SK-N-SH treated with all-trans-retinoic acid at 6 μM for 48 hours (cell line): ENCODE measurements at regions not wholly inside any gene's neighbourhood (a gene's known extent, or its start where the extent isn't known, plus 50 kb on each side); places are given as distances from the start of the nearest gene placed in this dataset.

Experiments used
- ATAC-seq: fragments of 200-7000 bp; cut with Tn5 transposase; 3 replicates; pipeline ENCODE4 v1.9.1; 2020; ENCODE audit warnings: mild to moderate bottlenecking, moderate library complexity
- ARNTL ChIP-seq: fragments of 450-650 bp; formaldehyde crosslinking; IDR thresholded peaks from 2 replicates; pipeline ENCODE4 v1.5.0; 2020; ENCODE audit warnings: low read depth, mild to moderate bottlenecking, moderate library complexity, borderline replicate concordance
- BACH2 ChIP-seq: fragments of 250-450 bp; sonication (Bioruptor Pico); IDR thresholded peaks from 2 replicates; pipeline ENCODE4 v1.9.0; 2021; ENCODE audit warnings: mild to moderate bottlenecking, borderline replicate concordance
- CSDC2 ChIP-seq: fragments of 250-450 bp; sonication (Bioruptor Pico); IDR thresholded peaks from 2 replicates; pipeline ENCODE4 v1.5.0; 2020; ENCODE audit warnings: mild to moderate bottlenecking, moderate library complexity
- ESRRG ChIP-seq: fragments of 250-450 bp; sonication (Bioruptor Pico); IDR thresholded peaks from 2 replicates; pipeline ENCODE4 v1.6.1; 2021; ENCODE audit warnings: mild to moderate bottlenecking
- GLIS3 ChIP-seq: fragments of 250-450 bp; sonication (Bioruptor Pico); IDR thresholded peaks from 2 replicates; pipeline ENCODE4 v1.5.0; 2020; ENCODE audit warnings: mild to moderate bottlenecking, moderate library complexity
- ISL1 ChIP-seq: fragments of 250-450 bp; sonication (Bioruptor Pico); IDR thresholded peaks from 2 replicates; pipeline ENCODE4 v2.1.2; 2022; ENCODE audit warnings: mild to moderate bottlenecking, moderate library complexity
- OSR1 ChIP-seq: fragments of 250-450 bp; sonication (Bioruptor Pico); IDR thresholded peaks from 2 replicates; pipeline ENCODE4 v1.8.0; 2022; ENCODE audit warnings: moderate library complexity, mild to moderate bottlenecking, inconsistent platforms
- PPARA ChIP-seq: fragments of 250-450 bp; sonication (Bioruptor Pico); IDR thresholded peaks from 2 replicates; pipeline ENCODE4 v1.5.0; 2020; ENCODE audit warnings: mild to moderate bottlenecking, borderline replicate concordance
- RARB ChIP-seq: fragments of 250-450 bp; sonication (Bioruptor Pico); IDR thresholded peaks from 2 replicates; pipeline ENCODE4 v1.8.0; 2021; ENCODE audit warnings: mild to moderate bottlenecking, moderate library complexity
- SNAI2 ChIP-seq: fragments of 250-450 bp; sonication (Bioruptor Pico); IDR thresholded peaks from 2 replicates; pipeline ENCODE4 v1.5.0; 2020; ENCODE audit warnings: mild to moderate bottlenecking, moderate library complexity
- TCF4 ChIP-seq: fragments of 250-450 bp; sonication (Bioruptor Pico); IDR thresholded peaks from 2 replicates; pipeline ENCODE4 v1.8.0; 2021; ENCODE audit warnings: mild to moderate bottlenecking, moderate library complexity, borderline replicate concordance
- TOX ChIP-seq: fragments of 250-450 bp; sonication (Bioruptor Pico); IDR thresholded peaks from 2 replicates; pipeline ENCODE4 v1.8.0; 2021; ENCODE audit warnings: mild to moderate bottlenecking, moderate library complexity, borderline replicate concordance
- ZC3H10 ChIP-seq: fragments of 250-450 bp; sonication (Bioruptor Pico); IDR thresholded peaks from 2 replicates; pipeline ENCODE4 v1.5.1; 2021; ENCODE audit warnings: mild to moderate bottlenecking, moderate library complexity
- ZFP3 ChIP-seq: fragments of 250-450 bp; sonication (Bioruptor Pico); IDR thresholded peaks from 2 replicates; pipeline ENCODE4 v1.5.0; 2020; ENCODE audit warnings: mild to moderate bottlenecking, moderate library complexity
- ZFP30 ChIP-seq: fragments of 450-650 bp; formaldehyde crosslinking; IDR thresholded peaks from 2 replicates; pipeline ENCODE4 v1.5.0; 2022; ENCODE audit warnings: mild to moderate bottlenecking, moderate library complexity
- ZNF565 ChIP-seq: fragments of 450-650 bp; formaldehyde crosslinking; conservative IDR thresholded peaks from 2 replicates; pipeline ENCODE4 v1.5.0; 2020; ENCODE audit warnings: low read depth, mild to moderate bottlenecking, moderate library complexity
- ZNF70 ChIP-seq: fragments of 450-650 bp; formaldehyde crosslinking; IDR thresholded peaks from 2 replicates; pipeline ENCODE4 v1.5.0; 2020; ENCODE audit warnings: mild to moderate bottlenecking, moderate library complexity
- ZNF8 ChIP-seq: fragments of 450-650 bp; formaldehyde crosslinking; IDR thresholded peaks from 2 replicates; pipeline ENCODE4 v1.5.0; 2020; ENCODE audit warnings: mild to moderate bottlenecking, moderate library complexity
- TF ChIP-seq, protein P1 (sequence below): fragments of 250-450 bp; sonication (Bioruptor Pico); IDR thresholded peaks from 2 replicates; pipeline ENCODE4 v1.8.0; 2021; ENCODE audit warnings: low read depth, mild to moderate bottlenecking, moderate library complexity, borderline replicate concordance
- TF ChIP-seq, protein P2 (sequence below): fragments of 250-450 bp; sonication (Bioruptor Pico); IDR thresholded peaks from 2 replicates; pipeline ENCODE4 v1.5.1; 2021; ENCODE audit warnings: mild to moderate bottlenecking, moderate library complexity
- TF ChIP-seq, protein P3 (sequence below): fragments of 250-450 bp; sonication (Bioruptor Pico); IDR thresholded peaks from 2 replicates; pipeline ENCODE4 v1.5.0; 2020; ENCODE audit warnings: mild to moderate bottlenecking, moderate library complexity
- TF ChIP-seq, protein P4 (sequence below): fragments of 250-450 bp; sonication (Bioruptor Pico); IDR thresholded peaks from 2 replicates; pipeline ENCODE4 v1.5.1; 2020; ENCODE audit warnings: low read depth, mild to moderate bottlenecking, moderate library complexity
- TF ChIP-seq, protein P5 (sequence below): fragments of 250-450 bp; sonication (Bioruptor Pico); IDR thresholded peaks from 2 replicates; pipeline ENCODE4 v1.8.0; 2020; ENCODE audit warnings: mild to moderate bottlenecking, moderate library complexity, borderline replicate concordance

DNA sequence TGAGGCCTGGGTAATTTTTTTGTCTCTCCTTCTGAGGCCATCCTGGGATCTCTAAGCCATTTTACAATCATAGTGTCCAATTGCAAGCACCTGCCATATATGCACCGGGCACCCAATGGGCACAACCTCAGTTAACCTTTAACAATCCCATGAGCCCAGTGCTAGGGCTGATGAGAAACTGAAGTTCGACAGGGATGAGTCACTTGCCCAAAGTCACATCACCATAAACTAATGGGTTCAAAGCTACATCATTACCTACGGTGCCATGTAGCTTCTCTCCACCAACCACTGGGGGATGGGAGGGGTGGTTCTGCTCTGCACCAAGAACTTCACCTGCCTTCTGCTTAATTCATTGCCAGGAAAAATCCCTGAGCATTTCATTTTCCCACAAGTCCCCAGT, 95.8 kb upstream of the ZNF716 start:
- no peak for ATAC-seq
- no peak for TF ChIP-seq PPARA (CRISPR knock-in tag)
- no peak for TF ChIP-seq TOX
- no peak for TF ChIP-seq ESRRG (CRISPR knock-in tag)
- TF ChIP-seq OSR1 = no peak
- TF ChIP-seq ISL1 (CRISPR knock-in tag) = no peak
- TF ChIP-seq, all 23 proteins: peak for 0

DNA sequence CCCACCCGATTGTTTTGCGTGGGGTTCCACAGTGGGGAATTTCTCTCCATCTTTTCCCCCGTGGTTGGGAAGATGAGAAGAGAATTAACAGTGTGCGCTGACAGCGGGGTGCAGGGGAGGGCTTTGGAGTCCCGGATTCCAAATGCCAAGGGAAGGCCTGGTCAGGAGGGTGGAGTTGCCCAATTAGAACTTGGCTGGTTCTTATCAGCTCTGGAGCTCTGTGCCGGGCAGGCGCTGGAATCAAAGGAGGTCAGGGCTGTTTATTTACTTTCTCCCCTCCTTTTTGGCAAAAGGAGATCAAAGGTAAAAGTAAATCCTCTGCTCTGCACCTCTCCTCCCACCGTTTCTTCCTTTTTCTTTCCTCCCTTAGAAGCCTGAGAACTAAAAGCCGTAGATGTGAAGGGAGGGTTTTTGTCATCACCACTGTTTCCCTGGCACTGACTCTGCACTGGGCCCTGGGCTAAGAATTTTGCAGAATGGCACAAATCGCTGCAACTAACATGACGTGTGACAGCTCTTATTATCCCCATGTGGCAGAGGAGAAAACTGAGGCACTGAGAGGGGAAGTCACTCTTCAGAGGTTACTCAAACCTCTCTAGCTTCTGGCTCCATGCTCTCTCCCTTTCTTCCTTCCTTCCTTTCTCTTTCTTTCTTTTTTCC, 95.2 kb upstream of the ZNF716 start:
- no peak for TF ChIP-seq OSR1
- TF ChIP-seq PPARA (CRISPR knock-in tag) = no peak
- TF ChIP-seq ZFP30 (CRISPR knock-in tag) = no peak
- no peak for TF ChIP-seq TOX
- no peak for TF ChIP-seq ARNTL (CRISPR knock-in tag)
- TF ChIP-seq ESRRG (CRISPR knock-in tag) = no peak
- no peak for TF ChIP-seq SNAI2
- no peak for ATAC-seq

DNA sequence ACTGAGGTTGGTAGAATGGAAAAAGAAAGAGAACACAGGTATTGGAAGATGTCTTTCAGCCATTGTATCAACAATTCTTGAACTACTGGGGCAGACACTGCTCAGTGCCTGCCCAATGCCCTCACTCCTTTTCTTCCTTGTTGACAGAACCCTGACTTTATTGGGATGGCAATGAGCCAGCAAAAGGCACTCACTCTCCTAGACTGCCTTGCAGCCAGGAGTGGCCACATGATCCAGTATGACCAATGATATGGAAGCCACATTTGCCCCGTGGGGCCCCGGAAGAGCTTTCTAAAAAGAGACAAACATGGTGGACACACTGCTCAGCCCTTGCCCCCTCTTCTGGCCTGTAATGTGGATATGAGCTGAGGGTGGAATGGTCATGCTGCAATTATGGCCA, 88.6 kb upstream of the ZNF716 start:
- no peak for ATAC-seq
- TF ChIP-seq ZFP3 (CRISPR knock-in tag) = no peak

DNA sequence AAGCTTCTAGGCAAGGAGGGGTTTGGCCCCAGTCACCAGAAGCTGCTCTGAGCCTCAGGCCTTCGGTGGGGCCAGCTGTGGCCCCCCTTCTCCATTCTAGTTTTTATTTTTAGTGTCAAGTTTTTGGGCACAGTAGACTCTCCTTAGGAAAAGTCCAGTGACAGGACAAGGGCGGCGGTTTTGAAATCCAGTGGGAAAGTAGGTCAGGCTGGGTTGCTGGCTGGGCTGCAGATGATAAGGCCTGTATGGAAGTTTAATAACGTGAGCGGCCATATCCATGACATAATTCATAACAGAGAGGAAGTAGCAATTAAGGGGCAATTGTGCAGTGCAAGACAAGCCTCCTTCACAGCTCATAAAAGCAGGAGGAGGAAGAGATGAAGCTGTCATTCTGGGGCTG, 87.1 kb upstream of the ZNF716 start:
- ATAC-seq = no peak
- TF ChIP-seq ZFP30 (CRISPR knock-in tag) (no peak), ARNTL (CRISPR knock-in tag) (no peak), PPARA (CRISPR knock-in tag) (no peak), GLIS3 (CRISPR knock-in tag) (no peak), SNAI2 (no peak), TOX (no peak), ZNF70 (CRISPR knock-in tag) (no peak), ZC3H10 (CRISPR knock-in tag) (no peak), ESRRG (CRISPR knock-in tag) (no peak), CSDC2 (CRISPR knock-in tag) (no peak)
- TF ChIP-seq, protein P1, sequence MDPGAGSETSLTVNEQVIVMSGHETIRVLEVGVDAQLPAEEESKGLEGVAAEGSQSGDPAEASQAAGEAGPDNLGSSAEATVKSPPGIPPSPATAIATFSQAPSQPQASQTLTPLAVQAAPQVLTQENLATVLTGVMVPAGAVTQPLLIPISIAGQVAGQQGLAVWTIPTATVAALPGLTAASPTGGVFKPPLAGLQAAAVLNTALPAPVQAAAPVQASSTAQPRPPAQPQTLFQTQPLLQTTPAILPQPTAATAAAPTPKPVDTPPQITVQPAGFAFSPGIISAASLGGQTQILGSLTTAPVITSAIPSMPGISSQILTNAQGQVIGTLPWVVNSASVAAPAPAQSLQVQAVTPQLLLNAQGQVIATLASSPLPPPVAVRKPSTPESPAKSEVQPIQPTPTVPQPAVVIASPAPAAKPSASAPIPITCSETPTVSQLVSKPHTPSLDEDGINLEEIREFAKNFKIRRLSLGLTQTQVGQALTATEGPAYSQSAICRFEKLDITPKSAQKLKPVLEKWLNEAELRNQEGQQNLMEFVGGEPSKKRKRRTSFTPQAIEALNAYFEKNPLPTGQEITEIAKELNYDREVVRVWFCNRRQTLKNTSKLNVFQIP (CRISPR knock-in tag) = no peak

DNA sequence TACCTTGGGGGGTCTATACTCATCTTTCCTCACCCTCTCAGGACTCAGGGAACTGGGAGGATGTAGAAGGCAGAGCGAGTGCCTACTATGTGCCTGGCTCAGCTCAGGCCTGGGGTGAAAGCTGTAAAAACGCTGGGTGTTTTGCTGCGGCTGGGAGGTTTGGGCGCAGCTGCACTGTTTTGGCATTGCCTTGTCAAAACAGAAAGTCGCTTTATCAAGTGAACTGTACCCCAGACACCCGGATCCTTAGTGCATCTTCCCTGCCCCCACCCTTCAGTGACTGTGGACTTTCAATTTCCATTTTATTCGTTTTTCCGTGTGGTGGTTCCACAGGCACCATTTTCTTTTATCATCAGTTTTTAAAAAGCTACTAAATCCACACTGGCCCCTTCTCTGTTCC, 86.7 kb upstream of the ZNF716 start:
- TF ChIP-seq TOX (no peak), GLIS3 (CRISPR knock-in tag) (no peak), ISL1 (CRISPR knock-in tag) (no peak)
- no peak for ATAC-seq

DNA sequence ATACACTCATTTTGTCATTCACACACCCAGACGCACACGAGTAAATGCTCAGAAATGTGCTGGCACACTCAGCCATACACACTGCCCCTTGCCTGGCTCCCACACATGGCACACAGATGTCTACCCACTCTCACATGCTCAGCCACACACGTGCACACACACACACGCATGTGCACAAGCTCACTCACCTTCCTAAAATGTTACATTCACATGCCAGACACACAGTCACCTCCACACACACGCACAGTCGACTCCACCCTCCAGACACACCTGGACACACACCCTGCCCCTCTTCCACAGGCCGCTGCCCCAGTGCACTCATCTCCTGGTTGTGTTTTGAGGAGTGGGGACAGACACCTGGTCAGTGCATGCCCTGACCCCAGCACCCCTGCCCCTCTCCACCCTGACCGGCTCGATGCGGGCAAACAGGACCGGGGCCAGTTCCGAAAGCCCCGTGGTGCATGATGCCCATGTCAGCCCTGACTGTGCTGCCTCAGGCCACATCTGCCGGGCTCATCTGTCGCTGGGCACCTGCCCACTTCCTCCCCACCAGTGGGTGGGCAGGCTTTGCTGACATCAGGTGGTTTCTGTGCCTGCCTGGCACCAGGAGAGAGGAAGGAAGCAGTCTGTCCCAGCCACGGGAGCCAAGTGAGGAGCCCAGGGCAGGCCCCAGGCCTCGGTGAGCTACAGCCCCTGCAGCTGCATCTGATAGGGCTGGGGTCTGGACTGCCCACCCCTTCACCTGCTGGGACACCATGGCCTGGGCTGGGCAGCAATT, 84.9 kb upstream of the ZNF716 start:
- no peak for ATAC-seq
- TF ChIP-seq, protein P2, sequence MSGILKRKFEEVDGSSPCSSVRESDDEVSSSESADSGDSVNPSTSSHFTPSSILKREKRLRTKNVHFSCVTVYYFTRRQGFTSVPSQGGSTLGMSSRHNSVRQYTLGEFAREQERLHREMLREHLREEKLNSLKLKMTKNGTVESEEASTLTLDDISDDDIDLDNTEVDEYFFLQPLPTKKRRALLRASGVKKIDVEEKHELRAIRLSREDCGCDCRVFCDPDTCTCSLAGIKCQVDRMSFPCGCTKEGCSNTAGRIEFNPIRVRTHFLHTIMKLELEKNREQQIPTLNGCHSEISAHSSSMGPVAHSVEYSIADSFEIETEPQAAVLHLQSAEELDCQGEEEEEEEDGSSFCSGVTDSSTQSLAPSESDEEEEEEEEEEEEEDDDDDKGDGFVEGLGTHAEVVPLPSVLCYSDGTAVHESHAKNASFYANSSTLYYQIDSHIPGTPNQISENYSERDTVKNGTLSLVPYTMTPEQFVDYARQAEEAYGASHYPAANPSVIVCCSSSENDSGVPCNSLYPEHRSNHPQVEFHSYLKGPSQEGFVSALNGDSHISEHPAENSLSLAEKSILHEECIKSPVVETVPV (CRISPR knock-in tag) = no peak
- TF ChIP-seq TOX = no peak
- no peak for TF ChIP-seq ESRRG (CRISPR knock-in tag)
- TF ChIP-seq, protein P3, sequence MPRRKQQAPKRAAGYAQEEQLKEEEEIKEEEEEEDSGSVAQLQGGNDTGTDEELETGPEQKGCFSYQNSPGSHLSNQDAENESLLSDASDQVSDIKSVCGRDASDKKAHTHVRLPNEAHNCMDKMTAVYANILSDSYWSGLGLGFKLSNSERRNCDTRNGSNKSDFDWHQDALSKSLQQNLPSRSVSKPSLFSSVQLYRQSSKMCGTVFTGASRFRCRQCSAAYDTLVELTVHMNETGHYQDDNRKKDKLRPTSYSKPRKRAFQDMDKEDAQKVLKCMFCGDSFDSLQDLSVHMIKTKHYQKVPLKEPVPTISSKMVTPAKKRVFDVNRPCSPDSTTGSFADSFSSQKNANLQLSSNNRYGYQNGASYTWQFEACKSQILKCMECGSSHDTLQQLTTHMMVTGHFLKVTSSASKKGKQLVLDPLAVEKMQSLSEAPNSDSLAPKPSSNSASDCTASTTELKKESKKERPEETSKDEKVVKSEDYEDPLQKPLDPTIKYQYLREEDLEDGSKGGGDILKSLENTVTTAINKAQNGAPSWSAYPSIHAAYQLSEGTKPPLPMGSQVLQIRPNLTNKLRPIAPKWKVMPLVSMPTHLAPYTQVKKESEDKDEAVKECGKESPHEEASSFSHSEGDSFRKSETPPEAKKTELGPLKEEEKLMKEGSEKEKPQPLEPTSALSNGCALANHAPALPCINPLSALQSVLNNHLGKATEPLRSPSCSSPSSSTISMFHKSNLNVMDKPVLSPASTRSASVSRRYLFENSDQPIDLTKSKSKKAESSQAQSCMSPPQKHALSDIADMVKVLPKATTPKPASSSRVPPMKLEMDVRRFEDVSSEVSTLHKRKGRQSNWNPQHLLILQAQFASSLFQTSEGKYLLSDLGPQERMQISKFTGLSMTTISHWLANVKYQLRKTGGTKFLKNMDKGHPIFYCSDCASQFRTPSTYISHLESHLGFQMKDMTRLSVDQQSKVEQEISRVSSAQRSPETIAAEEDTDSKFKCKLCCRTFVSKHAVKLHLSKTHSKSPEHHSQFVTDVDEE (CRISPR knock-in tag) = no peak
- TF ChIP-seq, protein P4, sequence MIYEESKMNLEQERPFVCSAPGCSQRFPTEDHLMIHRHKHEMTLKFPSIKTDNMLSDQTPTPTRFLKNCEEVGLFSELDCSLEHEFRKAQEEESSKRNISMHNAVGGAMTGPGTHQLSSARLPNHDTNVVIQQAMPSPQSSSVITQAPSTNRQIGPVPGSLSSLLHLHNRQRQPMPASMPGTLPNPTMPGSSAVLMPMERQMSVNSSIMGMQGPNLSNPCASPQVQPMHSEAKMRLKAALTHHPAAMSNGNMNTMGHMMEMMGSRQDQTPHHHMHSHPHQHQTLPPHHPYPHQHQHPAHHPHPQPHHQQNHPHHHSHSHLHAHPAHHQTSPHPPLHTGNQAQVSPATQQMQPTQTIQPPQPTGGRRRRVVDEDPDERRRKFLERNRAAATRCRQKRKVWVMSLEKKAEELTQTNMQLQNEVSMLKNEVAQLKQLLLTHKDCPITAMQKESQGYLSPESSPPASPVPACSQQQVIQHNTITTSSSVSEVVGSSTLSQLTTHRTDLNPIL (CRISPR knock-in tag) = no peak
- TF ChIP-seq CSDC2 (CRISPR knock-in tag) = no peak
- TF ChIP-seq RARB (CRISPR knock-in tag) = no peak
- TF ChIP-seq, protein P5, sequence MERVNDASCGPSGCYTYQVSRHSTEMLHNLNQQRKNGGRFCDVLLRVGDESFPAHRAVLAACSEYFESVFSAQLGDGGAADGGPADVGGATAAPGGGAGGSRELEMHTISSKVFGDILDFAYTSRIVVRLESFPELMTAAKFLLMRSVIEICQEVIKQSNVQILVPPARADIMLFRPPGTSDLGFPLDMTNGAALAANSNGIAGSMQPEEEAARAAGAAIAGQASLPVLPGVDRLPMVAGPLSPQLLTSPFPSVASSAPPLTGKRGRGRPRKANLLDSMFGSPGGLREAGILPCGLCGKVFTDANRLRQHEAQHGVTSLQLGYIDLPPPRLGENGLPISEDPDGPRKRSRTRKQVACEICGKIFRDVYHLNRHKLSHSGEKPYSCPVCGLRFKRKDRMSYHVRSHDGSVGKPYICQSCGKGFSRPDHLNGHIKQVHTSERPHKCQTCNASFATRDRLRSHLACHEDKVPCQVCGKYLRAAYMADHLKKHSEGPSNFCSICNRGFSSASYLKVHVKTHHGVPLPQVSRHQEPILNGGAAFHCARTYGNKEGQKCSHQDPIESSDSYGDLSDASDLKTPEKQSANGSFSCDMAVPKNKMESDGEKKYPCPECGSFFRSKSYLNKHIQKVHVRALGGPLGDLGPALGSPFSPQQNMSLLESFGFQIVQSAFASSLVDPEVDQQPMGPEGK = no peak
- no peak for TF ChIP-seq ZFP30 (CRISPR knock-in tag)
- no peak for TF ChIP-seq TCF4 (CRISPR knock-in tag)
- no peak for TF ChIP-seq ZNF565 (CRISPR knock-in tag)
- TF ChIP-seq BACH2 (CRISPR knock-in tag) = no peak
- TF ChIP-seq PPARA (CRISPR knock-in tag) = no peak
- TF ChIP-seq ZNF8 = no peak
- no peak for TF ChIP-seq ZC3H10 (CRISPR knock-in tag)
- TF ChIP-seq GLIS3 (CRISPR knock-in tag) = no peak
